K562 (cell line): ENCODE measurements at regions not wholly inside any gene's neighbourhood (a gene's known extent, or its start where the extent isn't known, plus 50 kb on each side); places are given as distances from the start of the nearest gene placed in this dataset.

ENCODE experiments used
- ARID1B ChIP-seq: fragments of 450-650 bp; IDR thresholded peaks from 2 replicates; pipeline ENCODE4 v1.6.1; 2016; ENCODE audit warnings: antibody characterized with exemption, mild to moderate bottlenecking, inconsistent platforms
- CEBPG ChIP-seq, 3 experiments: fragments of 200-800 bp in 1 of 3; sonication (Bioruptor generic) in 1 of 3; sonication (generic) in 1 of 3; formaldehyde crosslinking in 1 of 3; IDR thresholded peaks in 2 of 3; conservative IDR thresholded peaks in 1 of 3; 2 replicates each; pipeline versions ENCODE4 v1.6.1 to v1.8.0; 2016 to 2022; ENCODE audit warnings: missing compliant biosample characterization in 2 of 3, missing genetic modification characterization in 2 of 3, mild to moderate bottlenecking in 1 of 3, missing genetic modification reagents in 1 of 3
- CREB3L1 ChIP-seq: fragments of 450-650 bp; IDR thresholded peaks from 2 replicates; pipeline ENCODE4 v1.6.1; 2014; ENCODE audit warnings: low read depth, mild to moderate bottlenecking, moderate library complexity, borderline replicate concordance
- ETV6 ChIP-seq, 3 experiments: fragments of 150-350 bp in 1 of 3; sonication (generic) in 1 of 3; formaldehyde crosslinking in 1 of 3; IDR thresholded peaks; 2 replicates each; pipeline versions ENCODE4 v1.6.1 to v1.8.0; 2014 to 2022; ENCODE audit warnings: borderline replicate concordance in 2 of 3, low read depth in 2 of 3, antibody characterized with exemption in 1 of 3, low read length in 1 of 3, mild to moderate bottlenecking in 1 of 3, missing genetic modification reagents in 1 of 3
- JUN ChIP-seq, 2 experiments: sonication (generic) in 1 of 2; formaldehyde crosslinking in 1 of 2; IDR thresholded peaks; 2 replicates each; pipeline versions ENCODE4 v1.6.1 to v1.8.0; 2012 to 2022; ENCODE audit warnings: borderline replicate concordance in 2 of 2, mild to moderate bottlenecking in 2 of 2, improper control_type of control experiment in 1 of 2, low read depth in 1 of 2, low read length in 1 of 2, missing genetic modification reagents in 1 of 2
- MTA3 ChIP-seq: fragments of 450-650 bp; formaldehyde crosslinking; IDR thresholded peaks from 2 replicates; pipeline ENCODE4 v1.6.1; 2017; ENCODE audit warnings: mild to moderate bottlenecking, borderline replicate concordance
- MYC ChIP-seq, 2 experiments: fragments of 250-450 bp in 1 of 2; sonication (Bioruptor Pico) in 1 of 2; IDR thresholded peaks; 2 replicates each; pipeline versions ENCODE4 v1.5.1 to v1.6.1; 2012 to 2021; ENCODE audit warnings: low read depth in 2 of 2, borderline replicate concordance in 1 of 2, improper control_type of control experiment in 1 of 2, low read length in 1 of 2, mild to moderate bottlenecking in 1 of 2, moderate library complexity in 1 of 2
- REST ChIP-seq, 2 experiments: fragments of 450-650 bp; formaldehyde crosslinking in 1 of 2; IDR thresholded peaks; 2 replicates each; pipeline versions ENCODE4 v1.4.0 to v1.6.1; 2014 to 2020; ENCODE audit warnings: mild to moderate bottlenecking in 2 of 2, borderline replicate concordance in 1 of 2, low read depth in 1 of 2
- SIN3A ChIP-seq, 2 experiments: fragments of 150-350 bp in 1 of 2; IDR thresholded peaks; 2 replicates each; pipeline ENCODE4 v1.6.1; 2011 to 2016; ENCODE audit warnings: borderline replicate concordance in 2 of 2, low read depth in 2 of 2, low read length in 2 of 2, mild to moderate bottlenecking in 2 of 2, moderate library complexity in 2 of 2; ENCODE audit not compliant: control insufficient read depth in 1 of 2
- ZBTB2 ChIP-seq: fragments of 450-650 bp; IDR thresholded peaks from 2 replicates; pipeline ENCODE4 v1.6.1; 2016; ENCODE audit warnings: antibody characterized with exemption
- ZNF143 ChIP-seq: sonication (generic); formaldehyde crosslinking; IDR thresholded peaks from 2 replicates; pipeline ENCODE4 v1.9.0; 2022; ENCODE audit warnings: mild to moderate bottlenecking, missing genetic modification reagents

GRCh38 chr6:118725944-118726343 is 74.6 kb upstream of the CEP85L start (continued):
- 0 out of 4 replicates have a peak, but pooled peaks of 1 of the 2 experiments have one; percentile 15 for TF ChIP-seq ETV6 (IDR thresholded peaks at IDR 0.05; ENCODE audit: borderline replicate concordance in 1 of 2, low read depth in 2 of 2, low read length in 1 of 2)
- no peak for TF ChIP-seq ETV6 (CRISPR knock-in tag; IDR thresholded peaks at IDR 0.05; ENCODE audit: borderline replicate concordance)
- peak; percentile 59; the same call in 1 of the 2 replicates for TF ChIP-seq CEBPG (CRISPR knock-in tag; IDR thresholded peaks at IDR 0.05)
- TF ChIP-seq CEBPG (tag; conservative IDR thresholded peaks at IDR 0.05 in 1 of 2, IDR thresholded peaks at IDR 0.05 in 1 of 2), result peak in 1 of 2 experiments; percentile 51; a peak in 1 of 4 replicates
- TF ChIP-seq SIN3A (IDR thresholded peaks at IDR 0.05; ENCODE audit: borderline replicate concordance in 2 of 2, control insufficient read depth in 1 of 2, low read depth in 2 of 2, low read length in 2 of 2), result no peak
- TF ChIP-seq ZNF143 (CRISPR knock-in tag), result no peak
- no peak for TF ChIP-seq MTA3
- TF ChIP-seq CREB3L1, result no peak
- TF ChIP-seq JUN (IDR thresholded peaks at IDR 0.05; ENCODE audit: borderline replicate concordance, low read depth, low read length), result peak; percentile 69
- no peak for TF ChIP-seq JUN (CRISPR knock-in tag; IDR thresholded peaks at IDR 0.05; ENCODE audit: borderline replicate concordance)
- no peak for TF ChIP-seq ZBTB2
- no peak for TF ChIP-seq MYC (IDR thresholded peaks at IDR 0.05; ENCODE audit: low read depth, low read length)
- no peak for TF ChIP-seq MYC (CRISPR knock-in tag; IDR thresholded peaks at IDR 0.05; ENCODE audit: borderline replicate concordance, low read depth)
- peak; percentile 34; the same call in 1 of the 2 replicates for TF ChIP-seq ARID1B
- peak; percentile 15; the same call in 1 of the 2 replicates for TF ChIP-seq REST (IDR thresholded peaks at IDR 0.05; ENCODE audit: borderline replicate concordance)
- no peak for TF ChIP-seq REST (CRISPR knock-in tag; IDR thresholded peaks at IDR 0.05; ENCODE audit: low read depth)
